ENCODE measurements at regions not wholly inside any gene's neighbourhood (a gene's known extent, or its start where the extent isn't known, plus 50 kb on each side); places are given as distances from the start of the nearest gene placed in this dataset.

GRCh38 chr5:170445936-170446335 is 56.8 kb upstream of the KCNMB1 start:
- no peak overlapping the region for H3K27ac Mint-ChIP-seq
- no peak overlapping the region for H3K4me3 Mint-ChIP-seq
- DNase-seq = no peak
- no peak for TF ChIP-seq CTCF (IDR thresholded peaks at IDR 0.05)
- H3K36me3 Mint-ChIP-seq (ENCODE audit: low read depth) = no peaks in the 10 kb centered on the region
- peaks cover 9% of the 10 kb centered on the region for H3K27me3 Mint-ChIP-seq (ENCODE audit: insufficient read depth)
- H3K9me3 Mint-ChIP-seq = peaks cover 9% of the 10 kb centered on the region; the same call in 1 of the 2 replicates
- H3K4me1 Mint-ChIP-seq (ENCODE audit: low read depth) = no peaks in the 10 kb centered on the region

DNA sequence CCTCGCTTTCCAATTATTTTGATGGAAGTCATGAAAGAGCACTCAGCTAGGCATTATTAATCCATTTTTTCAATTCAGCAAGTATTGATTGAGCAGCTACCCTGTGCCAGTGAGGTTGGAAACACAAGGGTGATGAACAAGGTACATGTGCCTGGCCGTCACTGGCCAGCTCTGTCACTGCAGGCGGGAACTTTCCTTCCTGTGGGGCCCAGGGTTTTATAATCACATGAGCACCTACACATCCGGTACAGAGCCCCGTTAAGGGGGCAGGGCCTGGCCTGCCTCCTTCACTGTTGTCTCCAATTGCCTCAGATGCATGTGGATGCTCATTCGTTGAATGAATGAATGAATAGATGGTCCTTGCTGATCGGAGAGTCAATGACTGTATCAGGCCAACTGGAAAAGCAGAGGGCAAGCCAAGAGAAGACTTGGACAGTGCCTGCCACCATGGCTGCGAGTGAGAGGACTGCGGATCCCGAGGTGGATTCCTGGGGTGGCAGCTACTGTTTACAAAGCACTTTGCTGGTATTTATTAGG is 55.9 kb upstream of the KCNMB1 start:
- Mint-ChIP-seq H3K27ac (no peak overlapping the region), H3K9me3 (peaks cover 9% of the 10 kb centered on the region; the same call in 1 of the 2 replicates), H3K27me3 (ENCODE audit: insufficient read depth) (peaks cover 11% of the 10 kb centered on the region), H3K36me3 (ENCODE audit: low read depth) (no peaks in the 10 kb centered on the region), H3K4me1 (ENCODE audit: low read depth) (no peaks in the 10 kb centered on the region), H3K4me3 (no peak overlapping the region)
- TF ChIP-seq CTCF (IDR thresholded peaks at IDR 0.05) = no peak
- no peak for DNase-seq

DNA sequence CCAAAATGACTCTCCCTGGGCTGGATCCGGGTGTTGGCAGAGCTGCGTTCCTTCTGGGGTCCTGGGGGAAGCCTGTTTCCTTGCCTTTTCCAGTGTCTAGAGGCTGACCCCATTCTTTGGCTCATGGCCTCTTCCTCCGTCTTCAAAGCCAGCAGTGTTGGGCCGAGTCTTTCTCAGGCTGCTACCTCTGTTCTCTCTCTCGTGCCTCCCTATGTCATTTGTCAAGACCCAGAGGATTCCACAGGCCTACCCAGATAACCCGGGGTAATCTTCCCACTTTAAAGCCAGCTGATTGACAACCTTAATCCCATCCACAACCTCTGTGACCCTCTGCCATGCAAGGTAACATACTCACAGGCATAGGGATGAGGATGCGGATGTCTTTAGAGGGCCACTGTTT is 55.0 kb upstream of the KCNMB1 start:
- DNase-seq = no peak
- H3K4me1 Mint-ChIP-seq (ENCODE audit: low read depth) = no peaks in the 10 kb centered on the region
- no peak overlapping the region for H3K4me3 Mint-ChIP-seq
- H3K27me3 Mint-ChIP-seq (ENCODE audit: insufficient read depth) = peaks cover 11% of the 10 kb centered on the region
- no peak overlapping the region for H3K27ac Mint-ChIP-seq
- no peaks in the 10 kb centered on the region for H3K36me3 Mint-ChIP-seq (ENCODE audit: low read depth)
- peaks cover 9% of the 10 kb centered on the region; the same call in 1 of the 2 replicates for H3K9me3 Mint-ChIP-seq
- no peak for TF ChIP-seq CTCF (IDR thresholded peaks at IDR 0.05)

DNA sequence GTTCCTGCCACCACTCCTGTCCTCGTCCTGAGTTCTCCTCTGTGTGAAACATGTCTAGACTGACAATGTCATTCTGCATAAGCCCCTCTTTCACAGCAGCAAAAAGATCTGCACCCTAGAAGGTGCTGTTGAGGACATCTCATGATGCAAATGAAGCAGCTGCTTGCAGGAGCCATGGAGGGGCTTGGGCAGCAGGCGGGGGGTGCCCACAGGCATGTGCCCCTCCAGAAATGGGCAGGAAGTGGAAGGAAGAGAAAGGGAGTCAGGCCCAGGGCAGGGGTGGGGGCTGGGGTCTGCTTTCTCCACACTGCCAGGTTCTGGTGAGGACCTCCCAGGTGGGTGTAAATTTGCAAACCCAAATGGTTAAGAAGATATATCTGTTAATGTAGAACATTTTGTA is 54.5 kb upstream of the KCNMB1 start:
- Mint-ChIP-seq H3K9me3 (peaks cover 9% of the 10 kb centered on the region; the same call in 1 of the 2 replicates), H3K27ac (no peak overlapping the region), H3K4me1 (ENCODE audit: low read depth) (no peaks in the 10 kb centered on the region), H3K4me3 (no peak overlapping the region), H3K27me3 (ENCODE audit: insufficient read depth) (peaks cover 12% of the 10 kb centered on the region), H3K36me3 (ENCODE audit: low read depth) (no peaks in the 10 kb centered on the region)
- no peak for DNase-seq
- no peak for TF ChIP-seq CTCF (IDR thresholded peaks at IDR 0.05)

DNA sequence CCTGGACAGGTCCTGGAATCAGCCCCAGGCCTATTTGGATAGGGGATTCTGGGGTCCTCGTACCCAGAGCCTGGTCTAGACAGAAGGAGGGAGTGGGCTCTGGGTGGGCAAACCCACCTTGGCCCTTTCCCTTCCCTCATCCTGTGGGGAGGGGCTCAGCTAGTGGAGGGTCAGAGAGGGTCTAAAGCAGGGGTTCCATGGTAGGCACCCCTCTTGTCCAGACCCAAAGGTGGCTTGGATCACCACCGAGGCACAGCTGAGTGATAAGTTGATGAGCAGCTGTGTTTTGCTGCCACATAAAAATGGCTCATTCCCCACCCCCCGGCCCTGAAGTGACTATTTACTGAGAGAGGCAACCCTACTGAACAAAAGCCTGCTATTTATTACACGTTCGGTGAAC is 53.8 kb upstream of the KCNMB1 start:
- no peak for TF ChIP-seq CTCF (IDR thresholded peaks at IDR 0.05)
- Mint-ChIP-seq H3K36me3 (ENCODE audit: low read depth) (no peaks in the 10 kb centered on the region), H3K9me3 (peaks cover 7% of the 10 kb centered on the region; the same call in 1 of the 2 replicates), H3K27me3 (ENCODE audit: insufficient read depth) (peaks cover 14% of the 10 kb centered on the region), H3K27ac (no peak overlapping the region), H3K4me3 (no peak overlapping the region), H3K4me1 (ENCODE audit: low read depth) (no peaks in the 10 kb centered on the region)
- DNase-seq = no peak

- no peak for DNase-seq
- H3K27ac Mint-ChIP-seq = no peak overlapping the region
- H3K4me3 Mint-ChIP-seq = no peak overlapping the region
- H3K9me3 Mint-ChIP-seq = peaks cover 2% of the 10 kb centered on the region; the same call in 1 of the 2 replicates
- no peaks in the 10 kb centered on the region for H3K36me3 Mint-ChIP-seq (ENCODE audit: low read depth)
- peaks cover 17% of the 10 kb centered on the region for H3K27me3 Mint-ChIP-seq (ENCODE audit: insufficient read depth)
- TF ChIP-seq CTCF (IDR thresholded peaks at IDR 0.05) = no peak
- no peaks in the 10 kb centered on the region for H3K4me1 Mint-ChIP-seq (ENCODE audit: low read depth)
Measured at GRCh38 chr5:170442391-170442790, 53.2 kb upstream of the KCNMB1 start.

Data from HFFc6 (cell line).